NCI-H2029 (cell line): ENCODE measurements at regions not wholly inside any gene's neighbourhood (a gene's known extent, or its start where the extent isn't known, plus 50 kb on each side); places are given as distances from the start of the nearest gene placed in this dataset.

Source experiments
- DNase-seq: peaks from one replicate; lab custom pipeline; 2025; lab: John Stamatoyannopoulos, UW

DNA sequence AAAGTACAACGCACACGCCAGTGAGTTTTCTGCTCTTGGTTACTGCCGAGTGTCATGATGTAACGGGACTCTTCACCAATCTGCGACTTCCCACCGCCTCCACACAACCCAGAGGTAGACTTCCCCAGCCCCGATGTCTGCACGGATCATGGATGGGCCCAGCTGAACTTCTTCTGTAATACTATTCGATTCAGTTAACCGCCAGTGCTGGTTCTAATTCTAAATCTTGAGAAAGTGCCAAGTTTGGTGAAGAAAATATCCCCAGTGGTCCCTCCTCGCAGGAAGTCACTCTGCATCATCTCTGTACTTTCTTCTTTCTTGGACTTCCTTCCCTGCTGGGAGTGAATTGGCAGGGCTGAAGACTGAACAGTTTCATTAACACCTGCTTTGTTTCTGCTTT lies 77.6 kb upstream of the SLC35F4 start:
- no peak for DNase-seq

DNA sequence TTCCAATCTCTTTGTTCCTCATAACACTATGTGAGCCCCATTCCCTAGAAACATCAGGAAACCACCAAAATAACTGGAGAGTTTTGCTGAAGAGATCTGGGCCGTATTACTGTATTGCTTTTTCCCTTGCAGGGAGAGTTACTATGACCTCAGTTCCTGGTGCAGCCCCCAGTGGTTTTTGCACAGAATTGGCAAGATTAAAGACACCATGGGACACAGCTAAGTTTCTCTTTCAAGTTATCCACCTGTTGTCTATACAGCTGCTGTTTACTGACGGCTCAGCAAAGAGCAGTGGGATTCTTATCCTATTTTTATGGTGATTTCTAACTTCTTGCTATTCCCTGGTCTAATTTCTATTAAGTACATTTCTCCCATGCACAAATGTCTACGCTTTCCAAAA lies 77.1 kb upstream of the SLC35F4 start:
- DNase-seq, result no peak

DNA sequence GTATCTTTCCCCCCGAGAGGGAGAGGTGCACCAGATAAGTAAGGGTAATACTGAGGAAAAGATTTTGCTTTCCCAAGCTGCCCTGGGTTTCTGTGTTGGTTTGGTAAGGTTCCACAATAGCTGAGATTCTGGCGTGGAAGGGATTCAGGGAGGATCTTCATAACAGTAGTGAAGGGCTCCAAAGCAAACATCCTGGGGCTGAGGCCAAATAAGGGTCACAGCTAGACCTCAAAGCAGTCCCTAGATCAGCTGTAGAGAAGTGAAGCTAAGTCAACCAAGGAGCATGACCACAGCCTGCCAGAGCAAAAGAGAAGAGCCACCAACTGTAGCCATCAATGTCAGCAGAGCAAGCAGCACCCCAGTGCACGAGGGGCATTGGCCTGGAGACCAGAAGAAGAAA lies 73.2 kb upstream of the SLC35F4 start:
- DNase-seq, result no peak

DNA sequence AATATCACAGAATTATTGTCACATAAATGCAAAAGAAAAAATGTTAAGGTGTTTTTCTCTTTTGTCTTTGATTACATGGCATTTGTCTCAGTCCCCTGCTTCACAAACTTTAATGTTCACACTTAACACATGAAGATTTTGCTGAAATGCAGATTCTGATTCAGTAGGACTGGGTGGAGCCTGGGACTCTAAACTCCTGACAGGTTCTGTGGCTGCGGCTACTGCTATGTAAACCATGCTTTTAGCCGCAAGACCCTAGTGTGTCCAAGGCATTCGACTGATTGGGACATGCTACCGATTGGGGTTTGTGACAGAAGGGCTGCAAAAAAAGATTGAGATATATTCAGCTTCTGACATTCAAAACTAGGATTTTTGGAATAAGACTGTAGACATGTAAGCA lies 72.6 kb upstream of the SLC35F4 start:
- DNase-seq, result no peak

DNA sequence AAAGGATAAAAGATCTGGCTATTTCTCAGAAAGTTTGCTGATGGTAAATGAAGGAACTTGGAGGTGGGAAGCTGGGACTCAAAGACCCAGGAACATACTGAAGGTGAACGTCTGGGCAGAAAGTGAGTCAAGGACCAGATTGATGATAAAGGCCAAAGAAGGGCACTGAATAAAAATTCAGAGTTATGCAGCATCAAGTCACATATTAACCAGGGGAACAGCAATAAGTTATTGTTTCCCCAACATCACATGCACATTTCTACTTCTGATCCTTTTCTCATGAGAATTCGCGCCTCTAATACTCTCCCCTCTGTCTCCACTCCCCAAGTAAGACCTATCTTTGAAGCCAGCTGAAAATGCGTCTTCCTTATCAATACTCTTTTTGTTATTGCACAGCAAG lies 71.8 kb upstream of the SLC35F4 start:
- no peak for DNase-seq

DNA sequence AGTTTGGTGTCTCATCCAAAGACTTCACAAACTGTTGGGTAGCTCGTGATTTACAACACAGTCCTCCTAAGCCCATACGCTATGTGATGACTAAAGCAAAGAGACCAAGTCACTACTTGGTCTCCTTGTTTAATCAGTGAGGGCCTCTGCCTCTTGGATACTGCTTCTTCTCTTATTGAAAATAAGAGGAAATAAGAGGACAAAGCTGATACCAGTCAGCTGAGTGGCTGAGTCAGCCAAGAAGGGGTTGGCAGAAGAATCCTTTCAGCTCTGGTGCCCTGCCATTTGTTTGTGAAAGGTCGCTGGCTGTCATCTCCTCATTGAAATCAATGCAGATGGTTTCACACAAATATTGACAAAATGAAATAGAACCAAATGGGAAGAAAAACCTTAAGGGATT lies 67.5 kb upstream of the SLC35F4 start:
- peak; percentile 27 for DNase-seq

DNA sequence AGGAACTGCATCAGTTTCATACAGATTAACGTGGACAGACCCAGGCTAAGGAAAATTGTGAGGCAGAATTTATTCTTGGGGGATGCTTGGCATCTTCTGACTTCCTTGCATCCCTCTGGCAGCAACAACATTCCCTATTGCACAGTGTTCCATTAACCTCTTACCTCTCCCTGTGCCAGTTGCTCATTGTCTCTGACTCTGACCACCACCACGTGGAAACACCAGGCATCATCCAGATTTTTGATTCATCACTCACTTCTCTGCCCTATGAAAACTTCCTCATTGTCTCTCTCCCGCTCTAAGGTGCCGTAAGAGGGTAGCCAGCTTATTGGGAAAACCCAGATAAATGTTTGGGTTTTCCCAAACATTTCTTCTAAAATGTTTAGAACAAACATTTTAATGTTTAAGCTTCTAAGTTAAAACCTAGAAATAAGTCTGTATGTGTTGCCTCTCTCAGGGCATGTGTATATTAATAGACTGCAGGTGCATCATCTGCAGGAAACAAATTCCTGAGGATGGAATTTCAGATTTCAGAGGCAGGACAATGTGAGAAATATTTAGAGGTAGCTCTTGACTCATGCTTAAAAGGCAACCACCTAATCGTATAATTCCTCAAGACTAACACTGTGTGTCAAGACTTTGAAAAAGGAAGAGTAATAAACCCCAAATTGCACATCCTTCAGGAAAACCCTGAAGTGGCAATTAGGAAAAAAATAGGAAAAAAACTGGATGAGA lies 64.5 kb upstream of the SLC35F4 start:
- DNase-seq, result no peak

DNA sequence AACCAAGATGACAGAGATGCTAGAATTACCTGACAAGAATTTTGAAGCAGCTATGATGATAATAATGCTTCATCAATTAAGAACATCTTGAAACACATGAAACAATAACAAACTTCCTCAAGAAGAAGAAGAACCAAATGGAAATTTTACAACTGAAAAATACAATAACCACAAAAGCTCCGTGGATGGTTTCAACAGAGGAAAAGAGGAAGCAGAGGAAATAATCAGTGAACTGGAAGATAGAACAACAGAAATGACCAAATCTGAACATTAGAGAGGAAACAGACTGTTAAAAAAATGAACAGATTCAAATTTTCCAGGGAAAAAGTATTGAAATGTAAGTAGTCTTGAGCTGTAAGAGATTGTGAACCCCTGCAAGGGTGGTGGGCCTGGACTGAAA lies 62.8 kb upstream of the SLC35F4 start:
- no peak for DNase-seq

DNA sequence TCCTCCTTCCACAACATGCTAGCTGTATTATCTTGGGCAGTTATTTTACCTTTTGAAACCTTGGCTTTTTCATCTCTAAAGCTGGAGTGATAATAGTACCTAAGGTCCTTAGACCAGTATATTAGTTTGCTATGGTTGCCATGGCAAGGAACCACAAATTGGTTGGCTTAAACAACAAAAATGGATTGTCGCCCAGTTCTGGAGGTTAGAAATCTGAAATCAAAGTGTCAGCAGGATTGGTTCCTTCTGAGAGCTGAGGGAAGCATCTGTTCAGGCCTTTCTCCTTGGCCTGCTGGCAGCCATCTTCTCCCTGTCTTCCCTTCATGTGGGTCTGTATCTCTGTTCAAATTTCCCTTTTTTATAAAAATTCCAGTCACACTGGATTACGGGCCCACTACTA lies 55.5 kb upstream of the SLC35F4 start:
- no peak for DNase-seq

DNA sequence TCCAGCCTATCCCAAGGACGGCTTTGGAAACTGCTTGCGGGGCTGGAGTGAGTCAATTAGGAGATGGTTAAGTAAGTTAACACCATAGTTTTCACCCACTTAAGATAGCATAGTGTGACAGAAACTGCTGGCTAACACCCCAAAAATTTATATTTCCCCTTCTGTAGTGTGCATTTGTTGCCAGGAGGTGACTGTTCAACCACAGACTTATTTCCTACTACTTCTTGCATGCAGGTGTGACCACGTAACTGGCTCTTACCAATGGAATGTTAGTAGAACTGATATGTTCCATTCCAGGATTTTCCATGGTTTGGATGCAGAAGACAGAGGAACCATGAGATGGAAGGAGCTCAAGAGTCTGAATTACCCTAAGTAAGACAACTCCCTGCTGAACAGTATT lies 52.9 kb upstream of the SLC35F4 start:
- no peak for DNase-seq
